SU-DHL-6 (cell line): ENCODE measurements at regions not wholly inside any gene's neighbourhood (a gene's known extent, or its start where the extent isn't known, plus 50 kb on each side); places are given as distances from the start of the nearest gene placed in this dataset.

ENCODE experiments used
- H2AFZ ChIP-seq: fragments of 200-600 bp; sonication (generic); 2 replicates; pipeline ENCODE4 v1.6.1; 2014; ENCODE audit warnings: low read depth, mild to moderate bottlenecking, moderate library complexity, mixed read lengths, antibody characterized with exemption, low read length; ENCODE audit not compliant: severe bottlenecking
- H3F3A ChIP-seq: fragments of 200-600 bp; shearing (Covaris generic); 2 replicates; pipeline ENCODE4 v1.6.0; 2016; ENCODE audit warnings: antibody characterized with exemption, mild to moderate bottlenecking; ENCODE audit not compliant: insufficient read depth
- H3K27ac ChIP-seq: fragments of 200-600 bp; sonication (generic); 2 replicates; pipeline ENCODE4 v1.5.1; 2016; ENCODE audit warnings: low read depth, mild to moderate bottlenecking, low read length, moderate library complexity, mixed read lengths
- H3K27me3 ChIP-seq: fragments of 200-600 bp; sonication (generic), shearing (Covaris generic); 2 replicates; pipeline ENCODE4 v1.6.0; 2014; ENCODE audit warnings: mild to moderate bottlenecking, low read length
- H3K36me3 ChIP-seq: fragments of 200-600 bp; sonication (generic); 2 replicates; pipeline ENCODE4 v1.6.1; 2014; ENCODE audit warnings: mild to moderate bottlenecking, low read length, mixed read lengths
- H3K4me2 ChIP-seq: fragments of 300-600, 200-600 bp; shearing (Covaris generic), sonication (generic); 2 replicates; pipeline ENCODE4 v1.6.0; 2014; ENCODE audit warnings: low read length, low read depth, mild to moderate bottlenecking; ENCODE audit not compliant: poor library complexity, severe bottlenecking
- H3K4me3 ChIP-seq: fragments of 200-600 bp; sonication (generic); 2 replicates; pipeline ENCODE4 v1.5.1; 2014; ENCODE audit warnings: antibody characterized with exemption, low read length, mild to moderate bottlenecking, mixed read lengths; ENCODE audit not compliant: insufficient read depth, poor library complexity, severe bottlenecking
- H3K79me2 ChIP-seq: fragments of 200-600 bp; sonication (generic); 2 replicates; pipeline ENCODE4 v1.6.1; 2014; ENCODE audit warnings: mild to moderate bottlenecking, low read length, moderate library complexity; ENCODE audit not compliant: insufficient read depth
- H3K9ac ChIP-seq: fragments of 200-600 bp; sonication (generic); 2 replicates; pipeline ENCODE4 v1.7.0; 2014; ENCODE audit warnings: mild to moderate bottlenecking, low read length
- H3K9me2 ChIP-seq: fragments of 200-600 bp; sonication (generic); replicated peaks from 2 replicates; pipeline ENCODE4 v1.6.1; 2014; ENCODE audit warnings: low read length; ENCODE audit not compliant: insufficient read depth
- H3K9me3 ChIP-seq: fragments of 200-600 bp; sonication (generic); 2 replicates; pipeline ENCODE4 v1.6.1; 2014; ENCODE audit warnings: low read length, mixed read lengths; ENCODE audit not compliant: insufficient read depth
- H4K20me1 ChIP-seq: fragments of 200-600 bp; sonication (generic); 2 replicates; pipeline ENCODE4 v1.6.1; 2014; ENCODE audit warnings: low read depth, mild to moderate bottlenecking, antibody characterized with exemption, low read length, moderate library complexity, mixed read lengths
- CTCF ChIP-seq: fragments of 200-600 bp; sonication (generic); IDR thresholded peaks from one replicate; pipeline ENCODE4 v1.5.1; 2017; ENCODE audit warnings: antibody characterized with exemption, mild to moderate bottlenecking, low read length, moderate library complexity; ENCODE audit not compliant: insufficient read depth, poor library complexity, severe bottlenecking
- EZH2phosphoT487 ChIP-seq: fragments of 200-600 bp; sonication (generic), shearing (Covaris generic); conservative IDR thresholded peaks from 2 replicates; pipeline ENCODE4 v1.6.1; 2018; ENCODE audit warnings: mild to moderate bottlenecking, antibody characterized with exemption, low read length, moderate library complexity, mixed read lengths

GRCh38 chr21:35953597-35953996, 106.7 kb downstream of the SETD4 start:
- Histone ChIP-seq H3K9me2 (no peaks in the 10 kb centered on the region), H3K27ac (no peak overlapping the region), H3K4me3 (no peak overlapping the region), H3F3A (no peaks in the 10 kb centered on the region), H2AFZ (no peak overlapping the region), H3K4me2 (no peak overlapping the region), H4K20me1 (no peaks in the 10 kb centered on the region), H3K36me3 (no peaks in the 10 kb centered on the region), H3K9ac (no peak overlapping the region), H3K9me3 (no peaks in the 10 kb centered on the region), H3K27me3 (no peaks in the 10 kb centered on the region), H3K79me2 (no peaks in the 10 kb centered on the region)
- TF ChIP-seq EZH2phosphoT487 (no peak), CTCF (no peak)

GRCh38 chr21:35952651-35953340, 107.5 kb downstream of the SETD4 start:
- no peaks in the 10 kb centered on the region for H3K36me3 ChIP-seq
- no peaks in the 10 kb centered on the region for H3K9me3 ChIP-seq
- H4K20me1 ChIP-seq: no peaks in the 10 kb centered on the region
- no peaks in the 10 kb centered on the region for H3K27me3 ChIP-seq
- H3K9ac ChIP-seq: no peak overlapping the region
- no peak overlapping the region for H2AFZ ChIP-seq
- H3K9me2 ChIP-seq: no peaks in the 10 kb centered on the region
- H3K79me2 ChIP-seq: no peaks in the 10 kb centered on the region
- no peak overlapping the region for H3K27ac ChIP-seq
- H3K4me2 ChIP-seq: no peak overlapping the region
- no peaks in the 10 kb centered on the region for H3F3A ChIP-seq
- H3K4me3 ChIP-seq: no peak overlapping the region
- TF ChIP-seq EZH2phosphoT487 (no peak), CTCF (no peak)

GRCh38 chr21:35948982-35949381, 111.3 kb downstream of the SETD4 start:
- H3K79me2 ChIP-seq: no peaks in the 10 kb centered on the region
- H3K9me3 ChIP-seq: no peaks in the 10 kb centered on the region
- no peak overlapping the region for H2AFZ ChIP-seq
- no peak overlapping the region for H3K4me2 ChIP-seq
- H3K4me3 ChIP-seq: no peak overlapping the region
- TF ChIP-seq EZH2phosphoT487 (no peak), CTCF (no peak)
- no peaks in the 10 kb centered on the region for H3K36me3 ChIP-seq
- no peaks in the 10 kb centered on the region for H3K9me2 ChIP-seq
- H3K9ac ChIP-seq: no peak overlapping the region
- H3K27ac ChIP-seq: no peak overlapping the region
- no peaks in the 10 kb centered on the region for H3F3A ChIP-seq
- H3K27me3 ChIP-seq: no peaks in the 10 kb centered on the region
- no peaks in the 10 kb centered on the region for H4K20me1 ChIP-seq
